ENCODE measurements at regions not wholly inside any gene's neighbourhood (a gene's known extent, or its start where the extent isn't known, plus 50 kb on each side); places are given as distances from the start of the nearest gene placed in this dataset.

GRCh38 chr3:150101016-150101415 is 130.3 kb upstream of the PFN2 start:
- no peak for TF ChIP-seq CTCF (IDR thresholded peaks at IDR 0.05; ENCODE audit: low read length, missing control alignments)

GRCh38 chr3:150098621-150099020 is 127.9 kb upstream of the PFN2 start:
- TF ChIP-seq CTCF (IDR thresholded peaks at IDR 0.05; ENCODE audit: low read length, missing control alignments) = no peak
- H3K4me3 ChIP-seq (replicated peaks; ENCODE audit: low read depth, low read length) = no peak overlapping the region
- DNase-seq (ENCODE audit: low read depth) = no peak

More at GRCh38 chr3:150101016-150101415, 130.3 kb upstream of the PFN2 start:
- DNase-seq (ENCODE audit: low read depth) = no peak
- H3K4me3 ChIP-seq (replicated peaks; ENCODE audit: low read depth, low read length) = no peak overlapping the region

GRCh38 chr3:150097588-150097890 is 126.8 kb upstream of the PFN2 start:
- DNase-seq (ENCODE audit: low read depth) = no peak
- no peak overlapping the region for H3K4me3 ChIP-seq (replicated peaks; ENCODE audit: low read depth, low read length)
- no peak for TF ChIP-seq CTCF (IDR thresholded peaks at IDR 0.05; ENCODE audit: low read length, missing control alignments)

GRCh38 chr3:150096700-150097587 is 126.2 kb upstream of the PFN2 start:
- no peak for TF ChIP-seq CTCF (IDR thresholded peaks at IDR 0.05; ENCODE audit: low read length, missing control alignments)
- no peak for DNase-seq (ENCODE audit: low read depth)
- no peak overlapping the region for H3K4me3 ChIP-seq (replicated peaks; ENCODE audit: low read depth, low read length)

- H3K4me3 ChIP-seq (replicated peaks; ENCODE audit: low read depth, low read length) = no peak overlapping the region
- DNase-seq (ENCODE audit: low read depth) = no peak
- TF ChIP-seq CTCF (IDR thresholded peaks at IDR 0.05; ENCODE audit: low read length, missing control alignments) = no peak
These were observed 123.6 kb upstream of the PFN2 start for GRCh38 chr3:150094150-150094933.

- H3K4me3 ChIP-seq (replicated peaks; ENCODE audit: low read depth, low read length) = no peak overlapping the region
- DNase-seq (ENCODE audit: low read depth) = no peak
- no peak for TF ChIP-seq CTCF (IDR thresholded peaks at IDR 0.05; ENCODE audit: low read length, missing control alignments)
These were observed 120.9 kb upstream of the PFN2 start for GRCh38 chr3:150091626-150092025.

All from fibroblast of pulmonary artery (primary cell).